K562 (cell line): ENCODE measurements at regions not wholly inside any gene's neighbourhood (a gene's known extent, or its start where the extent isn't known, plus 50 kb on each side); places are given as distances from the start of the nearest gene placed in this dataset.

Source experiments
- ATAC-seq: fragments of 200-7000 bp; cut with Tn5 transposase; 3 replicates; pipeline ENCODE4 v1.9.1; 2020; ENCODE audit warnings: moderate library complexity
- BruUV-seq: library from RNA; stranded (reverse); fragments of 400-500 nt; replicated peaks from 2 replicates; lab custom pipeline; 2021; lab: Mats Ljungman, UMichigan
- CTCF ChIA-PET: fragments of 300-600 bp; formaldehyde crosslinking; extraction: SDS; loops from one replicate; lab custom pipeline; 2021; ENCODE audit warnings: low intra/inter-chr PET ratio; lab: Yijun Ruan, JAX
- POLR2A ChIA-PET: fragments of 300-600, 350-650 bp; sonication (Branson Sonifier 250); formaldehyde crosslinking; extraction: SDS; loops from one replicate; lab custom pipeline; 2021; ENCODE audit warnings: antibody characterized with exemption, inconsistent platforms; lab: Yijun Ruan, JAX
- DNase-seq, 4 experiments: peaks; one replicate each; pipeline versions ENCODE4 v3.0.0 to v3.0.0-alpha.2; 2011 to 2018; ENCODE audit warnings: low spot score in 3 of 4, mixed read lengths in 3 of 4; ENCODE audit errors: extremely low read depth in 1 of 4
- FAIRE-seq: peaks from 2 replicates; lab custom pipeline; 2011; peaks lifted over from hg19 to GRCh38; lab: Jason Lieb, UNC
- H2AFZ ChIP-seq: 2 replicates; pipeline ENCODE4 v1.6.0; 2011; ENCODE audit warnings: low read depth, low read length, control low read depth, inconsistent platforms
- H3K27ac ChIP-seq: fragments of 200-600 bp; 3 replicates; pipeline ENCODE4 v1.8.0; 2011; ENCODE audit warnings: low read depth, mild to moderate bottlenecking, control low read depth, inconsistent platforms, low read length, moderate library complexity, mixed read lengths; ENCODE audit errors: extremely low read depth
- H3K27me3 ChIP-seq, 2 experiments: fragments of 300-600 bp in 1 of 2; 2 replicates in 1 of 2; 3 replicates in 1 of 2; pipeline versions ENCODE4 v1.6.0 to v1.8.0; 2011; ENCODE audit warnings: inconsistent platforms in 2 of 2, low read length in 2 of 2, mild to moderate bottlenecking in 1 of 2, mixed read lengths in 1 of 2, moderate library complexity in 1 of 2; ENCODE audit not compliant: control insufficient read depth in 2 of 2, insufficient read depth in 2 of 2
- H3K36me3 ChIP-seq: fragments of 300-600 bp; 3 replicates; pipeline ENCODE4 v1.8.0; 2011; ENCODE audit warnings: mild to moderate bottlenecking, low read length, inconsistent platforms; ENCODE audit not compliant: control insufficient read depth, insufficient read depth
- H3K4me1 ChIP-seq, 2 experiments: fragments of 200-600 bp in 1 of 2; replicated peaks in 1 of 2; 2 replicates in 1 of 2; 3 replicates in 1 of 2; pipeline versions ENCODE4 v1.5.1 to v1.8.0; 2011; ENCODE audit warnings: inconsistent platforms in 2 of 2, low read length in 2 of 2, mild to moderate bottlenecking in 1 of 2, mixed read lengths in 1 of 2, moderate library complexity in 1 of 2; ENCODE audit not compliant: control insufficient read depth in 2 of 2, insufficient read depth in 2 of 2
- H3K4me2 ChIP-seq: 2 replicates; pipeline ENCODE4 v1.6.1; 2011; ENCODE audit warnings: low read length, control low read depth, inconsistent platforms, mixed read lengths; ENCODE audit not compliant: insufficient read depth
- H3K4me3 ChIP-seq: fragments of 200-600 bp; sonication (generic), shearing (Covaris generic); 2 replicates; pipeline ENCODE4 v1.5.1; 2016; ENCODE audit warnings: control low read depth, inconsistent platforms
- H3K79me2 ChIP-seq: fragments of 200-600 bp; 3 replicates; pipeline ENCODE4 v1.8.0; 2011; ENCODE audit warnings: low read length, inconsistent platforms; ENCODE audit not compliant: control insufficient read depth, insufficient read depth
- H3K9ac ChIP-seq, 2 experiments: 2 replicates each; pipeline versions ENCODE4 v1.6.0 to v1.6.1; 2011; ENCODE audit warnings: low read depth in 2 of 2, low read length in 2 of 2, control low read depth in 1 of 2, inconsistent platforms in 1 of 2, mild to moderate bottlenecking in 1 of 2, mixed read lengths in 1 of 2; ENCODE audit not compliant: insufficient read depth in 1 of 2
- H3K9me1 ChIP-seq: one replicate; pipeline ENCODE4 v1.6.0; 2011; ENCODE audit warnings: inconsistent platforms, mild to moderate bottlenecking, low read length, moderate library complexity; ENCODE audit not compliant: control insufficient read depth, insufficient read depth
- H3K9me3 ChIP-seq: replicated peaks from 2 replicates; pipeline ENCODE4 v1.5.1; 2011; ENCODE audit warnings: low read depth, low read length, inconsistent platforms; ENCODE audit not compliant: control insufficient read depth, insufficient read depth
- H4K20me1 ChIP-seq: replicated peaks from 2 replicates; pipeline ENCODE4 v1.6.1; 2011; ENCODE audit warnings: low read length, inconsistent platforms, mixed read lengths; ENCODE audit not compliant: control insufficient read depth, insufficient read depth
- CBX1 ChIP-seq: sonication (generic); IDR thresholded peaks from 2 replicates; pipeline ENCODE4 v1.6.1; 2016; ENCODE audit warnings: antibody characterized with exemption, low read depth, mild to moderate bottlenecking
- CBX5 ChIP-seq: IDR thresholded peaks from 2 replicates; pipeline ENCODE4 v1.6.1; 2014; ENCODE audit warnings: low read depth, borderline replicate concordance
- CHCHD3 ChIP-seq: fragments of 250-450 bp; sonication (Bioruptor Pico); IDR thresholded peaks from 2 replicates; pipeline ENCODE4 v2.1.2; 2022; ENCODE audit warnings: mild to moderate bottlenecking
- ELF4 ChIP-seq: fragments of 450-650 bp; formaldehyde crosslinking; IDR thresholded peaks from 2 replicates; pipeline ENCODE4 v1.4.0; 2022; ENCODE audit warnings: missing genetic modification characterization
- FOXA1 ChIP-seq: fragments of 450-650 bp; IDR thresholded peaks from 2 replicates; pipeline ENCODE4 v1.6.1; 2016; ENCODE audit warnings: mild to moderate bottlenecking, borderline replicate concordance
- HDAC2 ChIP-seq: fragments of 450-650 bp; IDR thresholded peaks from 2 replicates; pipeline ENCODE4 v1.6.1; 2016; ENCODE audit warnings: mild to moderate bottlenecking
- HDAC8 ChIP-seq: fragments of 450-650 bp; IDR thresholded peaks from 2 replicates; pipeline ENCODE4 v1.6.1; 2016; ENCODE audit warnings: mild to moderate bottlenecking, missing genetic modification characterization, moderate library complexity, missing compliant biosample characterization
- ILF3 ChIP-seq: fragments of 450-650 bp; IDR thresholded peaks from 2 replicates; pipeline ENCODE4 v1.6.1; 2018; ENCODE audit warnings: antibody characterized with exemption, mild to moderate bottlenecking, moderate library complexity, borderline replicate concordance
- RFX1 ChIP-seq: fragments of 450-650 bp; IDR thresholded peaks from 2 replicates; pipeline ENCODE4 v1.6.1; 2016; ENCODE audit warnings: mild to moderate bottlenecking, moderate library complexity
- SIN3B ChIP-seq: fragments of 450-650 bp; IDR thresholded peaks from 2 replicates; pipeline ENCODE4 v1.6.1; 2017; ENCODE audit warnings: low read depth, mild to moderate bottlenecking, moderate library complexity
- ZC3H11A ChIP-seq: IDR thresholded peaks from 2 replicates; pipeline ENCODE4 v1.6.1; 2012; ENCODE audit warnings: low read depth, low read length, improper control_type of control experiment
- ZNF143 ChIP-seq: sonication (generic); formaldehyde crosslinking; IDR thresholded peaks from 2 replicates; pipeline ENCODE4 v1.9.0; 2022; ENCODE audit warnings: mild to moderate bottlenecking, missing genetic modification reagents
- ZNF592 ChIP-seq: fragments of 450-650 bp; IDR thresholded peaks from 2 replicates; pipeline ENCODE4 v1.6.1; 2017; ENCODE audit warnings: antibody characterized with exemption, mild to moderate bottlenecking
- ZNF696 ChIP-seq: fragments of 250-450 bp; sonication (Bioruptor Pico); conservative IDR thresholded peaks from 2 replicates; pipeline ENCODE4 v1.4.0; 2020; ENCODE audit warnings: mild to moderate bottlenecking, moderate library complexity
- WGBS: fragments of 100-300 bp; shearing (Covaris generic); methylation state at CpG from one replicate; pipeline ENCODE4 v1.1.6; 2016; ENCODE audit warnings: low coverage, mixed read lengths; ENCODE audit not compliant: insufficient coverage; ENCODE audit errors: missing lambda C conversion rate; 5-methylcytosine and 5-hydroxymethylcytosine counted together
- in situ Hi-C: fragments of 300-500 bp; cut with MboI; formaldehyde crosslinking; loops from 4 replicates; pipeline ENCODE4 v1.15.0; 2018; ENCODE audit warnings: inconsistent platforms, mixed read lengths
- intact Hi-C: fragments of 100-400 bp; cut with micrococcal nuclease; formaldehyde crosslinking; loops from 2 replicates; pipeline ENCODE4 v1.14.2; 2022
- TF ChIP-seq, protein P1 (sequence below): fragments of 250-450 bp; sonication (Bioruptor Pico); IDR thresholded peaks from 2 replicates; pipeline ENCODE4 v1.5.1; 2021; ENCODE audit warnings: mild to moderate bottlenecking
- TF ChIP-seq, protein P2 (sequence below): sonication (generic); formaldehyde crosslinking; IDR thresholded peaks from 2 replicates; pipeline ENCODE4 v1.8.0; 2022; ENCODE audit warnings: mild to moderate bottlenecking, missing genetic modification reagents

GRCh38 chr18:39871961-39872360 is 2083.1 kb upstream of the PIK3C3 start (continued):
- no peak for TF ChIP-seq ZNF592
- no peak for TF ChIP-seq CBX5

GRCh38 chr18:39870591-39870990 is 2084.4 kb upstream of the PIK3C3 start:
- in situ Hi-C loops = no loop called here
- TF ChIP-seq, protein P1, sequence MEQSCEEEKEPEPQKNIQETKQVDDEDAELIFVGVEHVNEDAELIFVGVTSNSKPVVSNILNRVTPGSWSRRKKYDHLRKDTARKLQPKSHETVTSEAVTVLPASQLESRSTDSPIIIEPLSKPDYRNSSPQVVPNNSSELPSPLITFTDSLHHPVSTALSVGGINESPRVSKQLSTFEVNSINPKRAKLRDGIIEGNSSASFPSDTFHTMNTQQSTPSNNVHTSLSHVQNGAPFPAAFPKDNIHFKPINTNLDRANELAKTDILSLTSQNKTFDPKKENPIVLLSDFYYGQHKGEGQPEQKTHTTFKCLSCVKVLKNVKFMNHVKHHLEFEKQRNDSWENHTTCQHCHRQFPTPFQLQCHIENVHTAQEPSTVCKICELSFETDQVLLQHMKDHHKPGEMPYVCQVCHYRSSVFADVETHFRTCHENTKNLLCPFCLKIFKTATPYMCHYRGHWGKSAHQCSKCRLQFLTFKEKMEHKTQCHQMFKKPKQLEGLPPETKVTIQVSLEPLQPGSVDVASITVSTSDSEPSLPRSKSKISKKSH = no peak
- TF ChIP-seq SIN3B (no peak), ILF3 (no peak), ZNF143 (no peak), ZNF696 (CRISPR knock-in tag) (no peak), ELF4 (CRISPR knock-in tag) (no peak), HDAC8 (tag) (no peak), RFX1 (no peak), ZC3H11A (no peak), CHCHD3 (CRISPR knock-in tag) (no peak), FOXA1 (no peak), HDAC2 (no peak), CBX1 (no peak)
- TF ChIP-seq, protein P2, sequence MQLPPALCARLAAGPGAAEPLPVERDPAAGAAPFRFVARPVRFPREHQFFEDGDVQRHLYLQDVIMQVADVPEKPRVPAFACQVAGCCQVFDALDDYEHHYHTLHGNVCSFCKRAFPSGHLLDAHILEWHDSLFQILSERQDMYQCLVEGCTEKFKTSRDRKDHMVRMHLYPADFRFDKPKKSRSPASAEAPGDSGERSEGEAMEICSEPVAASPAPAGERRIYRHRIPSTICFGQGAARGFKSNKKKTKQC (CRISPR knock-in tag) = no peak

More at GRCh38 chr18:39870591-39870990, 2084.4 kb upstream of the PIK3C3 start:
- ATAC-seq = no peak
- Histone ChIP-seq H3K4me1 (no peaks in the 10 kb centered on the region), H3K9me1 (no peaks in the 10 kb centered on the region), H2AFZ (no peak overlapping the region), H3K9me3 (no peaks in the 10 kb centered on the region), H3K4me3 (no peak overlapping the region), H3K4me2 (no peak overlapping the region), H3K36me3 (no peaks in the 10 kb centered on the region), H4K20me1 (no peaks in the 10 kb centered on the region), H3K27ac (no peak overlapping the region), H3K9ac (no peak overlapping the region), H3K27me3 (no peaks in the 10 kb centered on the region), H3K79me2 (no peaks in the 10 kb centered on the region)
- DNase-seq = no peak
- intact Hi-C loops = no loop called here
- BruUV-seq = no TSS peak
- WGBS = 2% methylated on average over 3 of the region's 3 CpGs
- ChIA-PET POLR2A (no interaction called here), CTCF (no interaction called here)
- no peak for FAIRE-seq
